Activated CD8-positive, alpha-beta memory T cell treated with anti-CD3 and anti-CD28 coated beads for 48 hours (primary cell): ENCODE measurements at regions not wholly inside any gene's neighbourhood (a gene's known extent, or its start where the extent isn't known, plus 50 kb on each side); places are given as distances from the start of the nearest gene placed in this dataset.
"Not testable (repeated sequence)": the region's sequence is repeated elsewhere in the genome, so short reads cannot be mapped to it uniquely, and the experiment has no call there.

Experiments used
- DNase-seq, 3 experiments: peaks; one replicate each; pipeline ENCODE4 v3.0.0-alpha.2; 2020; ENCODE audit warnings: low read depth in 2 of 3, low spot score in 2 of 3

GRCh38 chr5:167030500-167031120 lies 1260.8 kb upstream of the WWC1 start:
- no peak for DNase-seq

GRCh38 chr5:167036585-167036984 lies 1254.9 kb upstream of the WWC1 start:
- DNase-seq: no peak

GRCh38 chr5:167049043-167049663 lies 1242.3 kb upstream of the WWC1 start:
- DNase-seq: no peak

- no peak for DNase-seq
Observed at GRCh38 chr5:167049771-167050567, 1241.5 kb upstream of the WWC1 start.

GRCh38 chr5:167050568-167051401 lies 1240.7 kb upstream of the WWC1 start:
- no peak for DNase-seq

- DNase-seq: no peak
Observed at GRCh38 chr5:167051402-167051768, 1240.1 kb upstream of the WWC1 start.

GRCh38 chr5:167052791-167053190 lies 1238.7 kb upstream of the WWC1 start:
- DNase-seq: no peak

GRCh38 chr5:167057665-167058064 lies 1233.8 kb upstream of the WWC1 start:
- no peak for DNase-seq

- DNase-seq: no peak
Observed at GRCh38 chr5:167061695-167062094, 1229.8 kb upstream of the WWC1 start.

GRCh38 chr5:167063116-167063515 lies 1228.3 kb upstream of the WWC1 start:
- DNase-seq: no peak

- no peak for DNase-seq
Observed at GRCh38 chr5:167063788-167064187, 1227.7 kb upstream of the WWC1 start.

- DNase-seq: no peak
Observed at GRCh38 chr5:167064198-167064776, 1227.2 kb upstream of the WWC1 start.

GRCh38 chr5:167065794-167066193 lies 1225.7 kb upstream of the WWC1 start:
- DNase-seq: no peak

- DNase-seq: no peak
Observed at GRCh38 chr5:167071981-167072610, 1219.3 kb upstream of the WWC1 start.

GRCh38 chr5:167081561-167081960 lies 1209.9 kb upstream of the WWC1 start:
- no peak for DNase-seq

GRCh38 chr5:167096816-167097215 lies 1194.6 kb upstream of the WWC1 start:
- no peak for DNase-seq

GRCh38 chr5:167104351-167104750 lies 1187.1 kb upstream of the WWC1 start:
- DNase-seq: no peak

GRCh38 chr5:167105941-167106340 lies 1185.5 kb upstream of the WWC1 start:
- no peak for DNase-seq

- no peak for DNase-seq
Observed at GRCh38 chr5:167107684-167108083, 1183.8 kb upstream of the WWC1 start.

GRCh38 chr5:167108266-167108665 lies 1183.2 kb upstream of the WWC1 start:
- not testable (repeated sequence) for DNase-seq

- no peak for DNase-seq
Observed at GRCh38 chr5:167112556-167112955, 1178.9 kb upstream of the WWC1 start.
